ENCODE measurements at regions not wholly inside any gene's neighbourhood (a gene's known extent, or its start where the extent isn't known, plus 50 kb on each side); places are given as distances from the start of the nearest gene placed in this dataset.

- no peak overlapping the region for H3K27ac Mint-ChIP-seq (ENCODE audit: unreplicated experiment)
- Histone ChIP-seq H3K79me2 (ENCODE audit: insufficient read depth, low read length) (no peaks in the 10 kb centered on the region), H3K4me1 (ENCODE audit: insufficient read depth, low read length) (no peaks in the 10 kb centered on the region), H2AFZ (ENCODE audit: low read depth, low read length) (no peak overlapping the region), H3K36me3 (ENCODE audit: insufficient read depth, low read length) (no peaks in the 10 kb centered on the region), H3K9me3 (ENCODE audit: insufficient read depth, low read depth, low read length) (no peaks in the 10 kb centered on the region), H3K9ac (ENCODE audit: low read length) (no peak overlapping the region), H4K20me1 (ENCODE audit: insufficient read depth, low read length) (no peaks in the 10 kb centered on the region), H3K4me2 (ENCODE audit: low read length) (no peak overlapping the region), H3K27me3 (ENCODE audit: insufficient read depth, low read length) (no peaks in the 10 kb centered on the region), H3K4me3 (ENCODE audit: insufficient read depth, low read depth, low read length) (no peak overlapping the region), H3K27ac (ENCODE audit: low read depth, low read length) (no peak overlapping the region)
- H3K4me1 Mint-ChIP-seq (ENCODE audit: low read depth, unreplicated experiment), result peaks cover 3% of the 10 kb centered on the region
- no peak for FAIRE-seq
- H3K27me3 Mint-ChIP-seq (ENCODE audit: low read depth, unreplicated experiment), result no peaks in the 10 kb centered on the region
- no peaks in the 10 kb centered on the region for H3K36me3 Mint-ChIP-seq (ENCODE audit: low read depth, unreplicated experiment)
- no peak for DNase-seq (ENCODE audit: low read depth)
- no peaks in the 10 kb centered on the region for H3K9me3 Mint-ChIP-seq (ENCODE audit: unreplicated experiment)
- TF ChIP-seq EZH2 (IDR thresholded peaks at IDR 0.05; ENCODE audit: insufficient read depth, low read length) (no peak), CTCF (IDR thresholded peaks at IDR 0.05; ENCODE audit: insufficient read depth, low read depth, low read length) (no peak)
- H3K4me3 Mint-ChIP-seq (ENCODE audit: unreplicated experiment), result no peak overlapping the region
These were observed 127.4 kb upstream of the AGR3 start for GRCh38 chr7:17009007-17009719.

- H3K27ac Mint-ChIP-seq (ENCODE audit: unreplicated experiment), result no peak overlapping the region
These were observed 128.2 kb upstream of the AGR3 start for GRCh38 chr7:17009933-17010332.

More at GRCh38 chr7:17009933-17010332, 128.2 kb upstream of the AGR3 start:
- TF ChIP-seq CTCF (IDR thresholded peaks at IDR 0.05; ENCODE audit: insufficient read depth, low read depth, low read length), result no peak
- TF ChIP-seq EZH2 (IDR thresholded peaks at IDR 0.05; ENCODE audit: insufficient read depth, low read length), result no peak
- Mint-ChIP-seq H3K4me1 (ENCODE audit: low read depth, unreplicated experiment) (peaks cover 3% of the 10 kb centered on the region), H3K9me3 (ENCODE audit: unreplicated experiment) (no peaks in the 10 kb centered on the region), H3K27me3 (ENCODE audit: low read depth, unreplicated experiment) (no peaks in the 10 kb centered on the region), H3K36me3 (ENCODE audit: low read depth, unreplicated experiment) (no peaks in the 10 kb centered on the region), H3K4me3 (ENCODE audit: unreplicated experiment) (no peak overlapping the region)
- Histone ChIP-seq H3K27me3 (ENCODE audit: insufficient read depth, low read length) (no peaks in the 10 kb centered on the region), H4K20me1 (ENCODE audit: insufficient read depth, low read length) (no peaks in the 10 kb centered on the region), H3K36me3 (ENCODE audit: insufficient read depth, low read length) (no peaks in the 10 kb centered on the region), H2AFZ (ENCODE audit: low read depth, low read length) (no peak overlapping the region), H3K27ac (ENCODE audit: low read depth, low read length) (no peak overlapping the region), H3K4me1 (ENCODE audit: insufficient read depth, low read length) (no peaks in the 10 kb centered on the region), H3K4me2 (ENCODE audit: low read length) (no peak overlapping the region), H3K9me3 (ENCODE audit: insufficient read depth, low read depth, low read length) (no peaks in the 10 kb centered on the region), H3K9ac (ENCODE audit: low read length) (no peak overlapping the region), H3K4me3 (ENCODE audit: insufficient read depth, low read depth, low read length) (no peak overlapping the region), H3K79me2 (ENCODE audit: insufficient read depth, low read length) (no peaks in the 10 kb centered on the region)
- DNase-seq (ENCODE audit: low read depth) (no peak), FAIRE-seq (no peak)
